ENCODE measurements at regions not wholly inside any gene's neighbourhood (a gene's known extent, or its start where the extent isn't known, plus 50 kb on each side); places are given as distances from the start of the nearest gene placed in this dataset.

DNA sequence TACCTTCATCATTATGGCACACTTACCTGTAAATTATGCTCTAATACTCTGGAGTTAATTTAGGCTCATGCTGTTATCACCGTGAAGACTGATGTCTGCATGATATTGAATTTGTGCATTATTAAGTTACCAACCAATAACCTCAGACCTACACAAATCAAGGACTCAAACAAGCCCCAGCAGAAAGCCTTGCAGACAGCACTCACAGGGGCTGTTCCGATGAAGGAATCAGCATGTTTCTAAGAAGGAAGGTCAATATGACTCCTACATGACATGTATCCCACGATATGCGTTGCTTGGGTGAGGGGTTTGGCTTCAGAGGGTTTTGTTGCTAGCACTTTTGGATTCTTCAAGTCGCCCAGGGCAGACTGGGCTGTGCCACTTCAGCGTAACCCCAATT, 1071.2 kb upstream of the SLC10A2 start:
- DNase-seq (ENCODE audit: low read depth, low spot score) = no peak

- no peak for DNase-seq (ENCODE audit: low read depth, low spot score)
Measured at GRCh38 chr13:104132849-104133248, 1066.6 kb upstream of the SLC10A2 start.

- DNase-seq (ENCODE audit: low read depth, low spot score) = no peak
Measured at GRCh38 chr13:104114101-104114500, 1047.9 kb upstream of the SLC10A2 start.

GRCh38 chr13:104111031-104111430, 1044.8 kb upstream of the SLC10A2 start:
- DNase-seq (ENCODE audit: low read depth, low spot score) = no peak

GRCh38 chr13:104106705-104107393, 1040.6 kb upstream of the SLC10A2 start:
- peak; percentile 61 for DNase-seq (ENCODE audit: low read depth, low spot score)

- peak; percentile 3 for DNase-seq (ENCODE audit: low read depth, low spot score)
Measured at GRCh38 chr13:104105418-104106355, 1039.5 kb upstream of the SLC10A2 start.

DNA sequence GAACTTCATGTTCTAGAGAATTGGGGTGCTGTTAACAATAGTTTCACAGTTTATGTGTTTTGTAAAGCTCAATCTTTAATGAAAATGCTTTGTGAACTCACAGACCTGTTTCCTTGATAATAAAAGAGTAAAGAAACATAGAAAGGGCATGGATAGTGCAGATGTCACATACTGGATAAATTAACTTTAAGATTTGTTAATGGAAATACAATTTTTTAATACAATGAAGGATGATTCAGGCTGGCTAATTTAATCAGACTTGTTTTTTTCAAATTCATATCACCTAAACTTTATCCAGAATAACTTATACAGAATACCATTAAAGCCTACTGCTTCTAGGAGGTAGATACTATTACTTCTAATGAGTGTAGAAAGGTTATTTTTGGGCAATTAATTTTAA, 1033.5 kb upstream of the SLC10A2 start:
- no peak for DNase-seq (ENCODE audit: low read depth, low spot score)

DNA sequence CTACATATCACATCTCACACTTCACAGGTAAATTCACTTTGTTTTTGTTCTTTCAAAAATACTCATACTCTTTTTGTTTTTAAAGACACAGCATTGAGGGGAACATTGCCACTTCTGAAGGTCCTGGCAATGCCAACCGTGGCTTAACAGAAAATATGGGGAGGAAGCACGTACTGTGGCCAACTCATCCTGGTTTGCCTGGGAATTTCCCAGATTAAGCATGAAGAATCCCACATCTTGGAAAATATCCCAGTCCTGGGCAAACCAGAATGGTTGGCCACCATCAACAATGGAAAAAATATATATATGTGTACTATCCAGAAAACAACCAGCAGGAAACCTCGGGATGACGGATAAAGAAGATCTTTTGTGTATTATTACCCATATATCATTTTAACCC, 1032.2 kb upstream of the SLC10A2 start:
- DNase-seq (ENCODE audit: low read depth, low spot score) = peak; percentile 48

- no peak for DNase-seq (ENCODE audit: low read depth, low spot score)
Measured at GRCh38 chr13:104086759-104087158, 1020.5 kb upstream of the SLC10A2 start.

DNA sequence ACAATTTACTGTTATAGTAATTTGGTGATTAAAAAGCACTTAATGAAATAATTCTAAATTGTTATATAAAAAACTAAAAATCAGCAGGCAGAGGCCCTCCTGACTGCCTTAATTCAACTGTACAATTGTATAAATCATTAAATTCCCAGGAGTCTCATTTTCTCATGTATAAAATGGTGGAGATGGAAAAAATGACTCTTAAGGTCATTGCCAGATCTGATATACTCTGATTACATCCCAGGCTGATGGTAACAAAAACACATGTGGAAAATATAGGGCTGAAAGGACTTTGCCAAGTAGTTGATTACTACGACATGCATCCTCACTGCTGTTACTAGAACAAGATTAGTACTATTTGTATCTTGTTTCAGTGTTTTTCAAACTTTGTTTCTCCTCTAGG, 1020.0 kb upstream of the SLC10A2 start:
- DNase-seq (ENCODE audit: low read depth, low spot score) = no peak

DNA sequence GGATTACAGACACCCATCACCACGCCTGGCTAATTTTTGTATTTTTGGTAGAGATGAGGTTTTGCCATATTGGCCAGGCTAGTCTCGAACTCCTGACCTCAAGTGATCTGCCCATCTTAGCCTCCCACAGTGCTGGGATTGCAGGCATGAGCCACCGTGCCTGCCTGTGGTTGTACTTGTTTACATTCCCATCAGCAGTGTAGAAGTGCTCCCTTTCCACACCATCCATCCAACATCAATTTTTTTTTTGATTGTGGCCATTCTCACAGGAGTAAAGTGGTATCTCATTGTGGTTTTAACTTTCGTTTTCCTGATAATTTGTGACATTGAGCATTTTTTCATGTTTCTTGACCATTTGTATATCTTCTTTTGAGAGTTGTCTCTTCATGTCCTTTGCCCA, 1019.4 kb upstream of the SLC10A2 start:
- no peak for DNase-seq (ENCODE audit: low read depth, low spot score)

DNA sequence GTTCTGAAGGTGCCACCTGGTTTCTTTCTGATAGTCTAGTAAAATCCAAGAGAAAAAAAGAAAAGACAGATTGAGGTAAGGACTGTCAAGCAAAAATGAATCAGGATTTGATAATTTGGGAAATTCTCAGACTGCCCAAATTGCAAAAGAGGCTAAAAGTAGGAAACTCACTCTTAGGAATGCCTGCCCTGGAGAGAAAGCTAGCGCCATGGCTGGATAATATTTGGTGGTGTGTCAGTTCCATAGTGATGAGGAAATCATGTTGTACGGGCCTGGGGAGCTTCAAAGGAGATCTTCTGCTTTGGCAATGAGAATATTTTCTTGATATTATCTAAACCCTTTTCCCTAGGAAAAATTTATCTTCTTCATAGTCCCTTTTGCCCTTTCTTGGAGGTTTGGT, 1008.1 kb upstream of the SLC10A2 start:
- DNase-seq (ENCODE audit: low read depth, low spot score) = no peak

GRCh38 chr13:104071806-104072205, 1005.6 kb upstream of the SLC10A2 start:
- DNase-seq (ENCODE audit: low read depth, low spot score) = no peak

- DNase-seq (ENCODE audit: low read depth, low spot score) = no peak
Measured at GRCh38 chr13:104065328-104065727, 999.1 kb upstream of the SLC10A2 start.

- DNase-seq (ENCODE audit: low read depth, low spot score) = no peak
Measured at GRCh38 chr13:104057861-104058260, 991.6 kb upstream of the SLC10A2 start.

- DNase-seq (ENCODE audit: low read depth, low spot score) = no peak
Measured at GRCh38 chr13:104045907-104046306, 979.7 kb upstream of the SLC10A2 start.

GRCh38 chr13:104043184-104043583, 977.0 kb upstream of the SLC10A2 start:
- DNase-seq (ENCODE audit: low read depth, low spot score) = peak; percentile 23

GRCh38 chr13:104034891-104035290, 968.7 kb upstream of the SLC10A2 start:
- no peak for DNase-seq (ENCODE audit: low read depth, low spot score)

- DNase-seq (ENCODE audit: low read depth, low spot score) = no peak
Measured at GRCh38 chr13:104025303-104025702, 959.1 kb upstream of the SLC10A2 start.

GRCh38 chr13:104024416-104025170, 958.4 kb upstream of the SLC10A2 start:
- DNase-seq (ENCODE audit: low read depth, low spot score) = peak; percentile 16

DNA sequence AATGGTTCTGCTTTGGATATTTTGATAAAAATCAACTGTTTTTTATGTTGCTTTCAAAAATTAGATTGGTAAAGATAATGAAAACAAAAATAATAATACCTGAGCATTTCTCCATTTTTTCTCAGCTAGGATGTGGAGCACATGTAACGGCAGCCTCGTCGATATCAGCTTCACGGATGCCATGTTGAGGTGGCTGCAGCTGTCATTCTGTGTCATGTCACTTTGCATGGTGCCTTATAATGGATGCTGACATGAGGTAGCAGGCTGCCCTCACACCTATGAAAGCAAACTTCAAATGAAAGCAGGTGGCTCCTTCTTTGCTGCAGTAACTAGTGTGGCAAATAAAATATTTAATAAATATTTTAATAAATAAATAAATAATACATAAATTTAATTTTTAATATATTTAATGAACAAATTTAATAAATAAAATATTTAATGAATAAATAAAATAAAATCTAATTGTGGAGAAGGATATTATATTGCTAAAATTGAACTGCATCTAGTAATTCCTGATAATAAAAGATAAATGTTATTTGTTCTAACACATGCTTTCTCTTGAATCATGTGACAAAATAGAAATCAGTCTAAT, 955.7 kb upstream of the SLC10A2 start:
- no peak for DNase-seq (ENCODE audit: low read depth, low spot score)

GRCh38 chr13:104017317-104017716, 951.1 kb upstream of the SLC10A2 start:
- DNase-seq (ENCODE audit: low read depth, low spot score) = no peak
